Hepatocyte (in vitro differentiated cells): ENCODE measurements at regions not wholly inside any gene's neighbourhood (a gene's known extent, or its start where the extent isn't known, plus 50 kb on each side); places are given as distances from the start of the nearest gene placed in this dataset.

Experiments used
- EZH2 ChIP-seq: fragments of 200-600 bp; sonication (generic); IDR thresholded peaks from 2 replicates; pipeline ENCODE4 v1.6.1; 2016; ENCODE audit warnings: antibody characterized with exemption, mild to moderate bottlenecking, borderline replicate concordance
- EZH2phosphoT487 ChIP-seq: fragments of 200-600 bp; sonication (generic); IDR thresholded peaks from one replicate; pipeline ENCODE4 v1.6.1; 2018; ENCODE audit warnings: antibody characterized with exemption, mild to moderate bottlenecking, low read depth, moderate library complexity; ENCODE audit not compliant: unreplicated experiment, severe bottlenecking
- TF ChIP-seq, protein P1 (sequence below): fragments of 200-600 bp; sonication (generic); IDR thresholded peaks from 2 replicates; pipeline ENCODE4 v1.5.1; 2016; ENCODE audit warnings: antibody characterized with exemption, mild to moderate bottlenecking; ENCODE audit not compliant: poor library complexity

DNA sequence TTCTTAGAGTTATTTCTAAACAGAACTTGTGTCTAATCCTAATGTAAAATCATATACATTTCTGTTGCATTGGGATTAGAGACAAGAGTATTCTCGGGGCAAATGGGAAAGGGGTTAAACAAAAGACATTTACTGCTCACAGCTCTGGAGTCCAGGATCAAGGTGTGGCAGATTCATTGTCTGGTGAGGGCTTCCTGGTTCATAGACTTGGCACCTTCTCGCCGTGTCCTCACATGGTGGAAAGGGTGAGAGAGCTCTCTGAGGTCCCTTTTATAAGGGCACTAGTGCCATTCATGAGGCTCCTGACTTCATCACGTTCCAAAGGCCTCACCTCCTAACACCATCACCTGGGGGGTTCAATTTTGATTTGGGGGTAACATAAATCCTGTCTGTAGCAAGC is 90.3 kb upstream of the PRKX start:
- TF ChIP-seq, protein P1, sequence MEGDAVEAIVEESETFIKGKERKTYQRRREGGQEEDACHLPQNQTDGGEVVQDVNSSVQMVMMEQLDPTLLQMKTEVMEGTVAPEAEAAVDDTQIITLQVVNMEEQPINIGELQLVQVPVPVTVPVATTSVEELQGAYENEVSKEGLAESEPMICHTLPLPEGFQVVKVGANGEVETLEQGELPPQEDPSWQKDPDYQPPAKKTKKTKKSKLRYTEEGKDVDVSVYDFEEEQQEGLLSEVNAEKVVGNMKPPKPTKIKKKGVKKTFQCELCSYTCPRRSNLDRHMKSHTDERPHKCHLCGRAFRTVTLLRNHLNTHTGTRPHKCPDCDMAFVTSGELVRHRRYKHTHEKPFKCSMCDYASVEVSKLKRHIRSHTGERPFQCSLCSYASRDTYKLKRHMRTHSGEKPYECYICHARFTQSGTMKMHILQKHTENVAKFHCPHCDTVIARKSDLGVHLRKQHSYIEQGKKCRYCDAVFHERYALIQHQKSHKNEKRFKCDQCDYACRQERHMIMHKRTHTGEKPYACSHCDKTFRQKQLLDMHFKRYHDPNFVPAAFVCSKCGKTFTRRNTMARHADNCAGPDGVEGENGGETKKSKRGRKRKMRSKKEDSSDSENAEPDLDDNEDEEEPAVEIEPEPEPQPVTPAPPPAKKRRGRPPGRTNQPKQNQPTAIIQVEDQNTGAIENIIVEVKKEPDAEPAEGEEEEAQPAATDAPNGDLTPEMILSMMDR: no peak
- TF ChIP-seq EZH2phosphoT487 (no peak), EZH2 (no peak)
